Activated effector memory CD4-positive, alpha-beta T cell treated with anti-CD3 and anti-CD28 coated beads, Interleukin-2, amount 50 U/mL, for 16 hours (primary cell): ENCODE measurements at regions not wholly inside any gene's neighbourhood (a gene's known extent, or its start where the extent isn't known, plus 50 kb on each side); places are given as distances from the start of the nearest gene placed in this dataset.

ENCODE experiments used
- DNase-seq: peaks from one replicate; pipeline ENCODE4 v3.0.0-alpha.2; 2020

- DNase-seq: no peak
Observed at GRCh38 chr6:166841216-166841615, 115.1 kb downstream of the RNASET2 start.

- no peak for DNase-seq
Observed at GRCh38 chr6:166839569-166839968, 116.8 kb downstream of the RNASET2 start.

GRCh38 chr6:166838987-166839386 lies 117.4 kb downstream of the RNASET2 start:
- DNase-seq: no peak

- no peak for DNase-seq
Observed at GRCh38 chr6:166836785-166837718, 119.3 kb downstream of the RNASET2 start.

- no peak for DNase-seq
Observed at GRCh38 chr6:166834049-166834448, 122.3 kb downstream of the RNASET2 start.

GRCh38 chr6:166830891-166831363 lies 125.4 kb downstream of the RNASET2 start:
- no peak for DNase-seq

GRCh38 chr6:166830185-166830890 lies 126.0 kb downstream of the RNASET2 start:
- DNase-seq: no peak

- DNase-seq: no peak
Observed at GRCh38 chr6:166826264-166826663, 130.1 kb downstream of the RNASET2 start.

GRCh38 chr6:166825553-166826145 lies 130.7 kb downstream of the RNASET2 start:
- no peak for DNase-seq

- DNase-seq: no peak
Observed at GRCh38 chr6:166824880-166825250, 131.5 kb downstream of the RNASET2 start.

- no peak for DNase-seq
Observed at GRCh38 chr6:166824146-166824879, 132.0 kb downstream of the RNASET2 start.

- no peak for DNase-seq
Observed at GRCh38 chr6:166822609-166823008, 133.7 kb downstream of the RNASET2 start.

GRCh38 chr6:166820483-166820882 lies 135.9 kb downstream of the RNASET2 start:
- no peak for DNase-seq

- DNase-seq: no peak
Observed at GRCh38 chr6:166820070-166820469, 136.3 kb downstream of the RNASET2 start.

- DNase-seq: no peak
Observed at GRCh38 chr6:166815629-166816028, 140.7 kb downstream of the RNASET2 start.

- no peak for DNase-seq
Observed at GRCh38 chr6:166814390-166814789, 142.0 kb downstream of the RNASET2 start.

GRCh38 chr6:166813461-166813860 lies 142.9 kb downstream of the RNASET2 start:
- DNase-seq: no peak

- no peak for DNase-seq
Observed at GRCh38 chr6:166810864-166811263, 145.5 kb downstream of the RNASET2 start.

- no peak for DNase-seq
Observed at GRCh38 chr6:166809721-166810120, 146.6 kb downstream of the RNASET2 start.

- no peak for DNase-seq
Observed at GRCh38 chr6:166806962-166807757, 149.2 kb downstream of the RNASET2 start.

- no peak for DNase-seq
Observed at GRCh38 chr6:166806217-166806838, 150.0 kb downstream of the RNASET2 start.

- DNase-seq: no peak
Observed at GRCh38 chr6:166803471-166803870, 152.9 kb downstream of the RNASET2 start.
